Stimulated activated CD8-positive, alpha-beta memory T cell treated with anti-CD3 and anti-CD28 coated beads, Interleukin-15, amount 100 ng/mL, for 1 hour (primary cell): ENCODE measurements at regions not wholly inside any gene's neighbourhood (a gene's known extent, or its start where the extent isn't known, plus 50 kb on each side); places are given as distances from the start of the nearest gene placed in this dataset.

Experiments
- DNase-seq: peaks from one replicate; pipeline ENCODE4 v3.0.0-alpha.2; 2020; ENCODE audit warnings: low read depth

- no peak for DNase-seq
Observed at GRCh38 chr1:219401724-219402625, 210.9 kb downstream of the ZC3H11B start.

DNA sequence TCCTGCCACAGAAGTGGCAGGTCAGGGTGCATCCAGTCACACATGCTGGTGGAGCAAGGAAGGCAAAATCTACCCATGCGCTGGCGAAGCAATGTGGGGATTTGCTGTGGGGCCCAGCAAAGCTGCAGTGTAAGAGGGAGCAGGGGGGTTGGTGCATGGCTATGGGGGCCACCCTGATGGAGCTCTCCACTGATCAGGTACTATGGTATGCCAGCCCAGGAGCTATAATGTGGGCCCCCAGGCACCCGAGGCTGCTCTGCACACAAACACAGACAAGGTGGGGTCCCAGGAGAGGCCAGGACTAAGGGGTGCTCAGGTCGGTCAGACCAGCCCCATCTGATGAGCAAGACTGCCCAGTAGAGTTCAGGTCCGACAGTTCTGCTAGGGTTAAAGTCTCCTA lies 213.5 kb downstream of the ZC3H11B start:
- no peak for DNase-seq

GRCh38 chr1:219398815-219399396 lies 214.0 kb downstream of the ZC3H11B start:
- DNase-seq: no peak

DNA sequence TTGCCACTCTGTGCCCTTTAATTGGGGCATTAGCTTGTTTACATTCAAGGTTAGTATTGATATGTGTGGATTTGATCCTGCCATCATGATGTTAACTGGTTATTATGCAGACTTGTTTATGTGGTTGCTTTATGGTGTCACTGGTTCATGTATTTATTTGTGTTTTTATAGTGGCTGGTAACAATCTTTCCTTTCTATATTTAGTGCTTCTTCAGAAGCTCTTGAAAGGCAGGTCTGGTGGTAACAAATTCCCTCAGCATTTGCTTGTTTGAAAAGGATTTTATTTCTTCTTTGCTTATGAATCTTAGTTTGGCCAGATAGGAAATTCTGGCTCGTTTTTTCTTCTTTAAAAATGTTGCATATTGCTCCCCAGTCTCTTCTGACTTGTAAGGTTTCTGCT lies 215.4 kb downstream of the ZC3H11B start:
- DNase-seq: no peak

- no peak for DNase-seq
Observed at GRCh38 chr1:219391297-219391696, 217.6 kb downstream of the LYPLAL1 start.

- DNase-seq: no peak
Observed at GRCh38 chr1:219387211-219387610, 213.5 kb downstream of the LYPLAL1 start.

- no peak for DNase-seq
Observed at GRCh38 chr1:219385787-219386427, 212.2 kb downstream of the LYPLAL1 start.

- no peak for DNase-seq
Observed at GRCh38 chr1:219383281-219383680, 209.6 kb downstream of the LYPLAL1 start.

DNA sequence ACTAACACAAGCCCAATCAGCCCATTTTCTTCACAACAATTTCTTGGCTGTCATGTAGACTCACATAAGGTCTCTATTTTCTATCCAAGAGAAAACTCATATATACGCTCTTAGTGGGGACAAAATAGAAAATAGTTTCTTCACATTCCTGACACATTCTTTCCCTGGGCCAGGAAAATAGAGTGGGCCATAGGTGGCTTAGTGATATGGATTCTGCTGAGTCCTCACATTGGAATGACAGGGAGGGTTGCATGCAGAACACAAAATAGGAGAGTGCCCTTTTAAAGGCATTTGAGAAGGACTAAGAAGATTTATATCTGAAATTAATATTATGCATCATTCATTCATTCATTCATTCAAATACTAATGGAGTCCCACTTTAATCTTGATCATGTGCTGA lies 207.7 kb downstream of the LYPLAL1 start:
- no peak for DNase-seq

DNA sequence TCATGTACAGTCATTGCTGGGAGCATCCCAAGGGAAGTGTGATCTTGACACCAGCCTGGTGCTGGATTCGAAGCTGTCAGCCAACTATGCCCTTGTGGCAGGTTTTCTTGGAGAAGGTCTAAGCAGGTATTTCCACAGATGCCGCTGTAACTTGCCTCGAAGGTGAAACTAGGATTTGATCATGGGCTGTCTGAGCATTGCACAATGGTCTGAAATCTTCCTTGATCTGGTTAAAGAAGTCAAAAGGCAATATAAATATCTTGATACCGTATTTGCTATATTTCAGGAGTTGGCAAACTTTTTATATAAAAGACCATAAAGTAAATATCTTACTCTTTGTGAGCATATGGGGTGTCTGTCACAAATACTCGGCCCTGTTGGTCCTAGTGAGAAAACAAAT lies 206.8 kb downstream of the LYPLAL1 start:
- no peak for DNase-seq

GRCh38 chr1:219379691-219380090 lies 206.0 kb downstream of the LYPLAL1 start:
- no peak for DNase-seq

GRCh38 chr1:219374636-219375035 lies 201.0 kb downstream of the LYPLAL1 start:
- no peak for DNase-seq

DNA sequence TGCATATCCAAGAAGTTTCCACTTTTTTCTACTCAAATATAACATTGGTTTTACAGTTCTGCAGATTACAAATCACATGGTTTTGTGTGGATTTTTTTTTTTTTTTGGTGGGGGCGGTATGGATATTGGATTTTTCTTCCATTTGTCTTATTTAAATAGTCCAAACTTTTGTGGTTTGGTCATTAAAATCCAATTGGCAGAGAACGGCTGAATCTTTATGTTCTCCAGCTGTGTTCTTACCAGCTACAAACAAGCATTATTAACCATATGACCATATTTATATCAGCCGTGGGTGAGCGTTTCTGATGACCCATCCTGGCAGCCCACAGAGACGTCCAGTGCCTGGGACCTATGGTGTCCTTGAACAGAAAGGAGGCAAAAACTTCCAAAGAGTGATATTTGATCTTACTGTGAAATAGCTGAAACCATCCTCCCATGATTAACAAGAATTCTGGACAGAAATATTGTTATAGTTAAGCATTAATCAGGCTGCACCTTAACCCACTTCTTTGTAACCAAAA lies 200.4 kb downstream of the LYPLAL1 start:
- no peak for DNase-seq

GRCh38 chr1:219373616-219373935 lies 199.9 kb downstream of the LYPLAL1 start:
- no peak for DNase-seq

DNA sequence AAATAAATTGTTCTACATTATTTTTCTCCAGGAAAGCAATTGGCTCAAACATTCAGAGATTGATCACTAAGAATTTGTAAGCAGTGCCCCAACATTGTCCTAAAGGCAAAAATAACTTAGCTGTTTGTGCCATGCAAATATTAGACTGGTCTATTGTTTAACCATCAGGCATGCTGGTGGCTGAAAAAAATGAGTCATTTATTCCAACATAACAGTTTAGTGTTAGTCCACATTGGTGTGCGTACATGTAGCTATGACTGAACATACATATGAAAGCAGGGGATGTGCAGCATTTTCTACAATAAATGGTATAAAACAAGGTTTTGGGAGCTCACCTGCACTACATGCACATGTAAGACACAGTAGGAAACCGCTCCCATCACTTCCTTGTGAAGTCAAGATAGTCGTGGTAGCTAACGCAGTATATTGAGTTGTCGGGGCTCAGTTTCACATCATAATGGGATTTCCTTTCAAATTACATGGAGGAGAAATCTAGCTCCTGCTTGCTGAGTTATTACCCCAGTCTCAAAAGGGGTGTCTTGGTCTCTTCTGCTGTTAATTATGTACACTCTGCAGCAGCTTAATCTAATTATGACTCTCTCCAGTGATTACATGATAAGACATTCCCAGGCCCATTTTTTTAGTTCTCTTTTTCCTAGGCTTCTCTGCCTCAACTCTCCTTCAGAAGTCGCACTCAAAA lies 199.4 kb downstream of the LYPLAL1 start:
- no peak for DNase-seq

DNA sequence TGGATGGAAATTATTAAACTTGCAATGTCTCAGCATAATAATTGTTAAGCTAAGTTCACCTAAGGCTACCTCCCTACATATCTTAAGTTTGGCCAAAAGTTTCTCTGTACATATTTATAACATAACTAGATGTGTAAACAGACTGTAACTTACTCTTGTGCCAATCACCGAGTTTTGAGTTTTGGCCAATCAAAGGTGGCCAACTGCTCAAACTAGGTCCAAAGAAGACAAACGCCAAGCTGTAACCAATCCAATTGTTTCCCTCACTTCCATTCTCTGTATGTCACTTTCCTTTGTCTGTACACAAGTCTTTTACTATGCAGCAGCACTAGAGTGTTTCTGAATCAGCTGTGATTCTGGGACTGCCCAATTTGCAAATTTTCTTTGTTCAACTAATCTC lies 197.8 kb downstream of the LYPLAL1 start:
- DNase-seq: no peak

DNA sequence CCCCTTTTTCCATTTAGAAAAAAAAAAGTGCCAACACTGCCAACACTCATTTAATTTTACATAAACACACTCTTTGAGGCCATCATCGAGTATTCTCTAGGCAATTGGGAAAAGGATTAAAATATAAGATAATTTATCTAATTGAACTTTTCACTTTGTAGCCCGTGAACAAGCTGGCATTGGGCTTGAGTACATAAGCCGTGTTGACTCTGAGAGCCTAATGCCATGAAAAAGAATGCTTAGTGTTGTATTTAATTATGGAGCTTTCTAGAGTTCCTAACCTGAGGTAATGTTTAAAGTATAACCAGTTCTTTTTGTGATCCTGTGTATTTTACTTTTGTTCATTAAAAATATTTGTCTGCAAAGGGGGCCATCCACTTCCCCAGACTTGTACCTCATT lies 193.8 kb downstream of the LYPLAL1 start:
- DNase-seq: no peak

GRCh38 chr1:219365451-219365850 lies 191.8 kb downstream of the LYPLAL1 start:
- no peak for DNase-seq

DNA sequence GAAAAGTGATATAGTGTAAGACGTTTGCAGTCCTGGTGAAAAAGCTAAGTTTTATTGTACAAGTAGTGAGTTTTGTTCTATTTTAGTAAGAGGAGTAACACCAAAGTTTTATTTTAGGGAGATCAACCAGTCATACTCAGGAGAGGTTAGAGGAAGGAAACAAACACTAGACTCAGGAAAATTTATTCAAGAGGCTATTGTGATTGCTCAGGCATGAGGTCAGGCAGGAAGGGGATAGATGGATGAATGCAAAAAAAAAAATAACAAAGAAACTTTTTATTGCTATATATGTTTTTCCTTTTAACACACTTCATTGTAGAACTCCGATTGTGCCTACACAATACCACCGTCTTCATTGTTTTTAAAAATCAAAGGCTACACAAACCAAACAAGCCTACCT lies 189.0 kb downstream of the LYPLAL1 start:
- DNase-seq: no peak

- DNase-seq: no peak
Observed at GRCh38 chr1:219359126-219359525, 185.4 kb downstream of the LYPLAL1 start.

DNA sequence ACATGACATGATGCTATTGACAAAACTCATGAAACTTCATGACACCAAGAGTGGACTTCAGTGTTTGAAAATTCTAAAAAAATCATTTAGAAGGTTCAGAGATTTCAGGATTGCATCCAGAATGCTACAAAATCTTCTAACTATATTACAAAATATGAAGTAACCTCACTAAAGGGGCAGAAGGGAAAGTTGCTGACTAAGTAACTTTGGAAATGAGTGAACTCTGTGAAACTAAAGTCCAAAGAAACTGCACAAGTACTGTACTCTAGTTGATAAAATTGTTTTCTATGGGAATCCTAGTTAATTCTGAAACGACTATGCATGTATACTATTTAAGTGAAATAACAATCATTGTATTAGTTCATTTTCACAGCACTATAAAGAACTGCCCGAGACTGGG lies 184.4 kb downstream of the LYPLAL1 start:
- DNase-seq: no peak

- no peak for DNase-seq
Observed at GRCh38 chr1:219354962-219355361, 181.3 kb downstream of the LYPLAL1 start.
